GM21515 (cell line): ENCODE measurements at regions not wholly inside any gene's neighbourhood (a gene's known extent, or its start where the extent isn't known, plus 50 kb on each side); places are given as distances from the start of the nearest gene placed in this dataset.
"Not testable (repeated sequence)": the region's sequence is repeated elsewhere in the genome, so short reads cannot be mapped to it uniquely, and the experiment has no call there.

ENCODE experiments used
- ATAC-seq: cut with Tn5 transposase; IDR thresholded peaks from one replicate; pipeline ENCODE4 v1.9.1; 2021; ENCODE audit not compliant: unreplicated experiment

- ATAC-seq = no peak
Observed at GRCh38 chr15:98315971-98316370, 332.4 kb upstream of the IGF1R start.

- no peak for ATAC-seq
Observed at GRCh38 chr15:98321896-98322295, 326.4 kb upstream of the IGF1R start.

DNA sequence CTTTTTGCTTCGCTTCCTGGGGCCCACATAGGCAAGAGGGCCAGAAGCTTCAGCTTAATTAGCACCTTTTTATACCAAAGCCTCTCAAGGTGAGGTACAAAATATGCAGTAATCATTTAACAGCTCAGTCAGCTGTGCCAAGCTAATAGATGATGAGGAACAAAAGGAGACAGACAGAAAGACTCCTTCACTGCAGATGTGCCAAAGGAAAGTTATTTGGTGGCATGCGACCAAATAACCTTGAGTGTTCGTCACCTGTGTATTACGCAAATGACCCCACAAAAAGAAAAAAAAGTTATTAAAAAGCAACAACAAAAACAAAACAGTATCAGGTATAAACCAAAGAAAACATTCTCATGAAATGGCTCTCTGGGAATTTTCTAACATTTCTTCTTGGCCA, 325.8 kb upstream of the IGF1R start:
- no peak for ATAC-seq

GRCh38 chr15:98324341-98324970, 323.9 kb upstream of the IGF1R start:
- no peak for ATAC-seq

DNA sequence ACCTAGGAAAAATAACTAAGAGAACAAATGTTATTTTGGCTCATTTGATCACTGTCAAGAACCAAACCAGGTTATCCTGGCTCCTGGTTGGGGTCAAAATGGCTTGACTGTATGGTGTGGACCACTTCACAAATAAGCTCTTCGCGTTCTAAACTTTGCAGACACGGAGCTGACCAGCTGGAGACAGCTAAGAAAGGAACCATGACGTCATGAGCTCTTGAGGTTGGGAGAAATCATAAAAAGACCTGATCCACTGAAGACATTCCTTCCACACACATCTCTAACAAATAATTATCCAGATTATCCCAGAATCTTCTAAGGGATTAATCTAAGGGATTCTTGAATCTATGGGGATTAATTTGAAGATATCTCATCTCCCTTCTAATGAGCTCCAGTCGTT, 321.5 kb upstream of the IGF1R start:
- ATAC-seq = no peak

GRCh38 chr15:98330258-98330657, 318.1 kb upstream of the IGF1R start:
- no peak for ATAC-seq

GRCh38 chr15:98330692-98331435, 317.5 kb upstream of the IGF1R start:
- no peak for ATAC-seq

DNA sequence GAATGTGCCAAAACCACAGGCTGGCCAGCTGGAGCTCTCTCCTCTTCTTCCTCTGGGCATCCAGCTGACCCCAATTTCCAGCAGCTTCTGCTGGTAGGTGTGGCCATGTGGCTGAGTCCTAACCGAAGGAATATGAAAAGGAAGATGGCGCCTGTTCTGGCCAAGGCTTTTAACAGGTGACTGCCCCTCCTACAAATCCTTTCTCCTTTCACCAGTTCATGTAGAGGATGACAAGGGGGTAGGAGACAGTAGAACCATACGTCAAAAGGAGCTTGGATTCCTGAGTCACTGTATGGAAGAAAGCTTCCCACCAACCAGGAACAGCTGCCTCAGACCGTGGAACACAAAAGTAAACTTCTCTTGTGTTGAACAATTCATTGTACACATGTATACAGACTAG, 316.7 kb upstream of the IGF1R start:
- ATAC-seq = no peak

GRCh38 chr15:98333251-98333650, 315.1 kb upstream of the IGF1R start:
- no peak for ATAC-seq

- no peak for ATAC-seq
Observed at GRCh38 chr15:98342911-98343310, 305.4 kb upstream of the IGF1R start.

- no peak for ATAC-seq
Observed at GRCh38 chr15:98344591-98344990, 303.7 kb upstream of the IGF1R start.

DNA sequence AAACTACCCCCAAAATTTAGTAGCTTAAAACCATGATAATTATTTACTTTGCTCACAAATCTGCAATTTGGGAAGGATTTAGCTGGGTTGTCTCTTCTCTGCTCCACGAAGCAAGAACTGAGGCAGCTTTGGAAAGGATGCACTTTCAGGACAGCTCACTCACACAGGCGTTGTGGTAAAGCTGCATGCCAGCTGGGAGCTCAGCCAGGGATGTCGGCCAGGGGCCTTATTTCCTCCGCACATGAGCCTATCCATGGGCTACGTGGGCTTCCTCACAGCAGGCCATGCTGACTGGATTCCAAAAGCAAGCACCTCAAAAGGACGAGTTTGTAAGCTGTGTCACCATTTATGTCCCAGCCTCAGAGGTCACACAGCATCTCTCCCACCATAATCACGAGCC, 301.3 kb upstream of the IGF1R start:
- no peak for ATAC-seq

- ATAC-seq = no peak
Observed at GRCh38 chr15:98347866-98348265, 300.5 kb upstream of the IGF1R start.

DNA sequence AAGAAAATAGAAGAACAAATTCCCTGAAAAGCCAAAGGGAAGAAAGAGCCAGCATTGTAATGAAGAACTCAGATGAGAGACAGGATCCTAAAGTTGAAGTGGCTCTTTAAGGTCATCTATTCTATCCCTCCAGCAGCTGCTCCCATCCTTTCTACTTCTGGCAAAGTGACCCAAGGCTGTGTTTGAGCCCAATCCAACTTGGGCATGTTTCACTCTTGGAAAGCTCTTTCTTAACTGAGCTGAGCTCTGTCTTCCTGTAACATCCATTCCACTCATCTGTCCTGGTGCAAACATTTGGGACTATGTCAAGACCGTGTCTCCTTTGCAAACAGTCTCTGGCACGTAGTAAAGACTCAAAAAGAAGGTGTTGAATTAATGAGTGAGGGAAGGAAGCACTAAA, 298.1 kb upstream of the IGF1R start:
- ATAC-seq = no peak

- not testable (repeated sequence) for ATAC-seq
Observed at GRCh38 chr15:98358274-98358673, 290.1 kb upstream of the IGF1R start.

GRCh38 chr15:98358971-98359370, 289.4 kb upstream of the IGF1R start:
- no peak for ATAC-seq

- ATAC-seq = no peak
Observed at GRCh38 chr15:98363416-98363815, 284.9 kb upstream of the IGF1R start.

DNA sequence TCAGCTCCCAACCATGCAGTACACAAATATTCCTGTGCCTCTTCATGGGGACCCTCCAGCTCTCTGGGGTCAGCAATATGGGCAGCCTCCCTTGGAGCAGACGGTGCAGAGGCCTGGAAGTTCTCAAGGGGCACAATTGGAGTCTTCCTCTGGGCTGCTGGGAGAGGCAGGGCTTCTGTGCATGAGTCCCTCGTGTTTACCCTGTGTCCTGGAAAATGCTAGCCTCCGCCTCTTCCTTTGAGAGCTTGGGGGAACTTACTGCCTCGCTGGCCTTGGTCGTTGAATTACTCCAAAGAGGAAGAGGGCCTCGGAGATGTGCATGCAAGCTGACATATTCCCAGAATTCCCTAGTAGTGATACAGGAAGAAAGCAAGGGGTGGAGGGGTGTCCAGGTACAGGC, 284.4 kb upstream of the IGF1R start:
- ATAC-seq = no peak

DNA sequence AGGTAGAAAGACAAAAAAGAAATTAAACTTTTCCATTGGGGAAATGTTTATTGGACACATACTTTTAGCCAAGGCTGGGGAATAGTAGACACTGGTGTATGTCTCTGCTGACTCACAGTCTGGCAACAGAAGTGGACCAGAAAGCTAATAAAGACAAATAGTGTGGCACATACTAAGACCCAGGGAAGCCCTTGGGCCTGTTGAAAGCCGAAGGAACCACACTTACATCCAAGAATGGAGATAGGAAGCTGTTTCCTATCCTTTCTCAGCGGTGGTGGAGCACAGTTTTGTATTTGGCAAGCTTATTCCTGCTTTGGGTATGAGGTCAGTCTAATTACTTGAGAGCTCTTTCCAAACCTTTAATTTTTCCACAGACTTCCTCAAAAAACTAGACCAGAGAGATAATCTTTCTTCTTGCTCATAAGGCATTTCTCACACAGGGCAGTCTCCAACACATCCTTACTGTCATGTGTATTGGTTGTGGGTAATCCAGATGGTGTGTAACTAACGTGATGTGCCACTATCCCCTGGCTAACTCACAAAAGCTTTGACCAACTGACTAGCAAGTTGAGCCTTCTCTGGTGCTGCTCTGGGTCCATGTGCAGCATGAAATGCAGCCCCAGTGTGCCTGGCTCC, 279.1 kb upstream of the IGF1R start:
- no peak for ATAC-seq

DNA sequence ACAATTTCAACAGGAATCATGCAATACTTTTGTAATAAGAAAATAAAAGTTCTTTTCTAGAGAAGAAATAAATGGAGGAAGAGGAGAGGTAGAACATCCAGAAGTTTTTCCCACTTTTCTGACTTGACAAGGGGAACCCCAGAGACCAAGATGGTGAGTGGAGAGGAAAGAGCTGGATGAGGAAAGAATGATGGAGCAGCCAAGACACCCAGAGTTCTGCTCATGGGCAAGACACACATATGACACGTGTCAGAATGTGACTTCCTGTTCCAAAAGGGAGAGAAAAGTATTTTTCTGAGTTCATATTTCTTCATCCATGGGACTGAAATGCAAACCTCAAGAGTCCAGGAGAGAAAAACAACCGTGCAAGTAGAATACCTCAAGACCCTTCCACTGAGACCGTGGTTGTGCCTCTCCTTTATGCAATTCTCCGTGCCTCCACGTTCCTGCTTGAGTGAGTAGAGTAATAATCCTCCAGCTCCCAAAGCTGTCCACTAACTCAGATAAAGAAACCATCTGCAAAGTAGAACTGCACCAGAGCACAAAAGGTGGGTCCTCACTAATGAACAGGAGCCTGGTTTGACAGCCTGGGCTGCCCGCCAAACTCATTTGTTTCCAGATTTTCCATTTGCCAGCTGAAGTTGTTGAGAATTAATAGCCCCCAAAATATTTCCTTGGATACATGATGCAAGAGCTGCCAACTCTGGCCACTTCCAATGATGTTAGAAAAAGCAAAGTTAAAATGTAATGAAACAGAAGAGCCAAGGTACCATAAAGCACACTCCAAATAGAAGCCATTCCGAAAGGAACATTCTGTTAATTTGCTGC, 272.6 kb upstream of the IGF1R start:
- ATAC-seq = no peak

DNA sequence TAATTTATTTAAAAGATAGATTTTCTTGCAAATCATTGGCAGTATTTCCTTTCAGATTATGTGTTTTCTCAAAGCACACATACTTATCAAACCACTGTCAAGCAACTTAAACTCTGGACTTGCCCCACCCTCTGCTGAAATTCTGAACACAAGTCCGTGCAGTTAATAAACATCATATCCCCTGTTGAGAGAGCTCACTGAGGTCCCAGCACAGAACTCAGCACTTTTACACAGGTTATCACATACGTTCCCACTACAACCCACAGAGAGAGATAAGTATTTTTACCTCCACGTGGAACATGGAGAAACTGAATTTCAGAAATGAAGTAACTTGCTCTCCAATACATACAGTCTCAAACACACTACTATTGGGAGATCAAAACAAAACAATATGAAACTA, 267.6 kb upstream of the IGF1R start:
- ATAC-seq = no peak

DNA sequence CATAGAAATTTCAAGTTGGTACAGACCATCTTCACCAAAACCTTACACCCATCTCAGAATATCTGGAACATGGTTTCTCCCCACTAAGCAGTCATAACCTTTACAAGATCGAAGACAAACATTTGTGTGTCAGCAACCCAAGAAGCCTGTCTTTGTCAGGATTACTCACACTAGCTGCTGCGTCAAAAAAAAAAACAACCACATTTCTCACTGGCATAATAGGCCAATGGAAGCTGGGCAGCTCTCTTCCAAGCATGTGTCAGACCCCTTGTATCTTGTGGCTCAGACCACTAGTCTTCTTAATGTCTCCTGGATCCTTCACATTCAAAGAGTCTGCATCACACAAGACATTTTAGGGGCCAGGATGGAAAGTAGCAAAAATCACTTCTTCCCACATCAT, 266.9 kb upstream of the IGF1R start:
- ATAC-seq = no peak
